Gastroesophageal sphincter (tissue), 3 donors: ENCODE measurements at regions not wholly inside any gene's neighbourhood (a gene's known extent, or its start where the extent isn't known, plus 50 kb on each side); places are given as distances from the start of the nearest gene placed in this dataset.
"Not testable (repeated sequence)": the region's sequence is repeated elsewhere in the genome, so short reads cannot be mapped to it uniquely, and the experiment has no call there.

ENCODE experiments used
- CTCF ChIP-seq, 4 experiments: fragments of 200-600 bp in 2 of 4; fragments of 450-650 bp in 2 of 4; sonication (generic) in 1 of 4; IDR thresholded peaks; one replicate each; pipeline ENCODE4 v1.5.1; 2017 to 2019; ENCODE audit warnings: antibody characterized with exemption in 4 of 4, mild to moderate bottlenecking in 2 of 4, moderate library complexity in 2 of 4
- EP300 ChIP-seq: sonication (generic); formaldehyde crosslinking; IDR thresholded peaks from one replicate; pipeline ENCODE4 v1.6.1; 2017; ENCODE audit warnings: antibody characterized with exemption, mild to moderate bottlenecking
- POLR2A ChIP-seq, 2 donors: fragments of 450-650 bp; IDR thresholded peaks; one replicate each; pipeline ENCODE4 v1.6.1; 2017; ENCODE audit warnings: antibody characterized with exemption in 2 of 2, mild to moderate bottlenecking in 2 of 2, moderate library complexity in 1 of 2
- POLR2AphosphoS5 ChIP-seq: sonication (generic); formaldehyde crosslinking; IDR thresholded peaks from one replicate; pipeline ENCODE4 v1.6.1; 2017; ENCODE audit warnings: antibody characterized with exemption

- not testable (repeated sequence) for TF ChIP-seq CTCF (IDR thresholded peaks at IDR 0.05); EP300; POLR2A (IDR thresholded peaks at IDR 0.05); POLR2AphosphoS5
Observed at GRCh38 chr3:191078913-191079312, 120.1 kb upstream of the OSTN start.
